Uterus (tissue), 3 donors: ENCODE measurements at regions not wholly inside any gene's neighbourhood (a gene's known extent, or its start where the extent isn't known, plus 50 kb on each side); places are given as distances from the start of the nearest gene placed in this dataset.

ENCODE experiments used
- DNase-seq, 2 donors: peaks; one replicate each; pipeline ENCODE4 v3.0.0-alpha.2; 2019 to 2020
- H3K27ac ChIP-seq, 2 donors: fragments of 200-600 bp; sonication (generic); 1 replicate in 1 of 2; 2 replicates in 1 of 2; pipeline ENCODE4 v1.5.1; 2016 to 2018
- H3K27me3 ChIP-seq, 2 donors: fragments of 200-600 bp; sonication (generic); one replicate each; pipeline ENCODE4 v1.5.1; 2018 to 2019; ENCODE audit warnings: control low read depth in 1 of 2
- H3K36me3 ChIP-seq, 2 donors: fragments of 200-600 bp; sonication (generic); one replicate each; pipeline ENCODE4 v1.5.1; 2019; ENCODE audit warnings: control low read depth in 1 of 2
- H3K4me1 ChIP-seq, 2 donors: fragments of 200-600 bp; sonication (generic); one replicate each; pipeline ENCODE4 v1.5.1; 2018 to 2019; ENCODE audit warnings: control low read depth in 1 of 2
- H3K4me3 ChIP-seq, 2 donors: fragments of 200-600 bp; sonication (generic); 1 replicate in 1 of 2; 2 replicates in 1 of 2; pipeline ENCODE4 v1.5.1; 2018 to 2019; ENCODE audit warnings: mild to moderate bottlenecking in 1 of 2
- H3K9me3 ChIP-seq, 2 donors: fragments of 200-600 bp; sonication (generic); one replicate each; pipeline ENCODE4 v1.5.1; 2019; ENCODE audit warnings: control low read depth in 1 of 2
- POLR2A ChIP-seq, 2 donors: fragments of 450-650 bp; IDR thresholded peaks; one replicate each; pipeline ENCODE4 v1.6.1; 2016; ENCODE audit warnings: antibody characterized with exemption in 2 of 2, mild to moderate bottlenecking in 1 of 2, moderate library complexity in 1 of 2
- intact Hi-C: fragments of 100-400 bp; cut with DNase I; formaldehyde crosslinking; loops from one replicate; pipeline ENCODE4 v1.15.1; 2023; ENCODE audit warnings: low total_unique reads
- TF ChIP-seq, protein P1 (sequence below), 4 experiments: fragments of 200-600 bp in 2 of 4; fragments of 450-650 bp in 2 of 4; sonication (generic) in 2 of 4; IDR thresholded peaks; one replicate each; pipeline ENCODE4 v1.5.1; 2016 to 2019; ENCODE audit warnings: antibody characterized with exemption in 4 of 4, mild to moderate bottlenecking in 2 of 4, moderate library complexity in 1 of 4
- donor health status: DM: yes; HTN: yes; CAD: no.

GRCh38 chr10:94274142-94274787 is 88.5 kb downstream of the NOC3L start:
- Histone ChIP-seq H3K9me3 (peaks cover 0 to 3% of the 10 kb centered on the region in 2 donors), H3K4me3 (no peak overlapping the region), H3K27me3 (no peaks in the 10 kb centered on the region), H3K4me1 (peaks cover 0 to 7% of the 10 kb centered on the region in 2 donors), H3K36me3 (no peaks in the 10 kb centered on the region), H3K27ac (peak overlapping the region; percentile 47 to 65)
- intact Hi-C loops: no loop called here
- TF ChIP-seq POLR2A (IDR thresholded peaks at IDR 0.05): no peak
- TF ChIP-seq, protein P1, sequence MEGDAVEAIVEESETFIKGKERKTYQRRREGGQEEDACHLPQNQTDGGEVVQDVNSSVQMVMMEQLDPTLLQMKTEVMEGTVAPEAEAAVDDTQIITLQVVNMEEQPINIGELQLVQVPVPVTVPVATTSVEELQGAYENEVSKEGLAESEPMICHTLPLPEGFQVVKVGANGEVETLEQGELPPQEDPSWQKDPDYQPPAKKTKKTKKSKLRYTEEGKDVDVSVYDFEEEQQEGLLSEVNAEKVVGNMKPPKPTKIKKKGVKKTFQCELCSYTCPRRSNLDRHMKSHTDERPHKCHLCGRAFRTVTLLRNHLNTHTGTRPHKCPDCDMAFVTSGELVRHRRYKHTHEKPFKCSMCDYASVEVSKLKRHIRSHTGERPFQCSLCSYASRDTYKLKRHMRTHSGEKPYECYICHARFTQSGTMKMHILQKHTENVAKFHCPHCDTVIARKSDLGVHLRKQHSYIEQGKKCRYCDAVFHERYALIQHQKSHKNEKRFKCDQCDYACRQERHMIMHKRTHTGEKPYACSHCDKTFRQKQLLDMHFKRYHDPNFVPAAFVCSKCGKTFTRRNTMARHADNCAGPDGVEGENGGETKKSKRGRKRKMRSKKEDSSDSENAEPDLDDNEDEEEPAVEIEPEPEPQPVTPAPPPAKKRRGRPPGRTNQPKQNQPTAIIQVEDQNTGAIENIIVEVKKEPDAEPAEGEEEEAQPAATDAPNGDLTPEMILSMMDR (IDR thresholded peaks at IDR 0.05): no peak
- DNase-seq: peak; percentile 59 to 64

DNA sequence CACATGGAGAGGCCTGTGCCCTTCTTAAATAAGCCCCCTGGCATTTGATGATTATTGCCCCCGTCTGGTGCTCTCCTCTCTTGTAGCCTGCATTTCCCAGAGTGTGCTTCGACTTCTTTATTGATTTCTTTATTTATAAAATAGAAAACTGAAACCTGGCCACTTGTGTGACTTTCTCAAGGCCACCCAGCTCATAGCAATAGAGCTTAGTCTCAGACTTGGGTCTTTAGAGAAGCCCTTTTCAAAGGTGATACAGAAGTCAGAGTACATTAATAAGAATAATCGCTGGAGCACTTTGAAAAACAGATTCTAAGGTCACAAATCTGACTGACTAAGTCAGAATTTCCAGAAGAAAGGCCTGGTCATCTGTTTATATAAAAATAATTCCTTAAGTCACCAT is 86.6 kb downstream of the NOC3L start:
- peak overlapping the region; percentile 37 to 65 for H3K27ac ChIP-seq
- intact Hi-C loops: no loop called here
- H3K36me3 ChIP-seq: no peaks in the 10 kb centered on the region
- TF ChIP-seq, protein P1 (IDR thresholded peaks at IDR 0.05): no peak
- no peak for TF ChIP-seq POLR2A (IDR thresholded peaks at IDR 0.05)
- no peaks in the 10 kb centered on the region for H3K27me3 ChIP-seq
- H3K4me1 ChIP-seq: peaks cover 3 to 7% of the 10 kb centered on the region in 2 donors
- DNase-seq: no peak
- no peak overlapping the region for H3K4me3 ChIP-seq
- H3K9me3 ChIP-seq: peaks cover 0 to 3% of the 10 kb centered on the region in 2 donors

DNA sequence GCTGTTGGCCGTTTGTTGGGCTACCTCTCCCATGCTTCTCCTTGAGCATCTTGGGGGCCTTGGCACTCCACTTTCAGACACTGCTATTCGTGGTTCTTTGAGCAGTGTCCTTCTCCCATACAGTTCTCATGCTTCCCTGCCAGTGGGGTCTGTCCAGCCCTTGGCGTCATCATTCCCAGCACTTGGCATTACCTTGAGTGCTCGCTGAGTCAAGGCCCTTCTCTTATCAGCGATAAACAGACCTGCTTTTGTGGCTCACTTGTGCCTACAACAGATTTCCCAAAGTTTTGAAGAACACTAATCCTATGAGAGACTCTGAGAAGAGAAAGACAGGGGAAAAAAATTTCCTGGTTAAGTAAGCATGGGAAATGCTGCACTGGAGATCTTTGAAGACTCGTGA is 85.3 kb downstream of the NOC3L start:
- Histone ChIP-seq H3K9me3 (no peaks in the 10 kb centered on the region), H3K4me1 (peaks cover 3 to 7% of the 10 kb centered on the region in 2 donors), H3K36me3 (no peaks in the 10 kb centered on the region), H3K27ac (no peak overlapping the region), H3K27me3 (no peaks in the 10 kb centered on the region), H3K4me3 (no peak overlapping the region)
- DNase-seq: no peak
- TF ChIP-seq, protein P1 (IDR thresholded peaks at IDR 0.05): no peak
- no peak for TF ChIP-seq POLR2A (IDR thresholded peaks at IDR 0.05)
- intact Hi-C loops: no loop called here

- Histone ChIP-seq H3K36me3 (no peaks in the 10 kb centered on the region), H3K27ac (no peak overlapping the region), H3K9me3 (no peaks in the 10 kb centered on the region), H3K4me1 (peaks cover 0 to 3% of the 10 kb centered on the region in 2 donors), H3K4me3 (no peak overlapping the region), H3K27me3 (no peaks in the 10 kb centered on the region)
- TF ChIP-seq, protein P1 (IDR thresholded peaks at IDR 0.05): peak; percentile 44 to 72 (median 57)
- no peak for TF ChIP-seq POLR2A (IDR thresholded peaks at IDR 0.05)
- intact Hi-C loops: no loop called here
- DNase-seq: peak in 1 of 2 donors; percentile 26
Observed at GRCh38 chr10:94279835-94280709, 82.7 kb downstream of the NOC3L start.

DNA sequence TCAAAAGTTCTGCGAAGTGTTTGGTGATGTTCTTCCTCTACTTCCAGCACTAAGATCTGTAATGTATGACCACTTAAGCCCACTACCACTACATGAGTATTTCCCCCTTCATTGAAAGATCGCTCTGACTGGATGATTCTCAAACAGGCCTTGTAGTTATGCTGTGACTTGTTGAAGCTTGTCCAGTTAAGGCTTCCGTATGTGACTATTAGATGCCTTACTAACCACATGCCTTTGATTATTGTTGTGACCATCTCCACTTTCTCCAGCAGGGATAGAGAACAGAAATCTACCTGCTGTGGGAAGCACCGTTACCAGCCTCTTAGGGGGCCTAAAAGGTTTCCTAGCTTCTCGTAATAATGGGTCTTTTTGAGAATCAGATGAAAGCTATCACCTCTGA is 81.1 kb downstream of the NOC3L start:
- no peaks in the 10 kb centered on the region for H3K36me3 ChIP-seq
- H3K9me3 ChIP-seq: no peaks in the 10 kb centered on the region
- no peak overlapping the region for H3K27ac ChIP-seq
- TF ChIP-seq, protein P1 (IDR thresholded peaks at IDR 0.05): no peak
- TF ChIP-seq POLR2A (IDR thresholded peaks at IDR 0.05): no peak
- no peak overlapping the region for H3K4me3 ChIP-seq
- peaks cover 0 to 3% of the 10 kb centered on the region in 2 donors for H3K4me1 ChIP-seq
- intact Hi-C loops: no loop called here
- H3K27me3 ChIP-seq: no peaks in the 10 kb centered on the region
- no peak for DNase-seq
